A673 (cell line): ENCODE measurements at regions not wholly inside any gene's neighbourhood (a gene's known extent, or its start where the extent isn't known, plus 50 kb on each side); places are given as distances from the start of the nearest gene placed in this dataset.

ENCODE experiments used
- BruUV-seq: library from RNA; stranded (reverse); fragments of 400-500 nt; replicated peaks from 2 replicates; lab custom pipeline; 2021; lab: Mats Ljungman, UMichigan
- CTCF ChIA-PET: fragments of 300-600 bp; sonication (Branson Sonifier 250); formaldehyde crosslinking; loops from one replicate; lab custom pipeline; 2022; ENCODE audit warnings: antibody characterized with exemption; lab: Charles Lee
- POLR2A ChIA-PET: fragments of 300-600 bp; sonication (Branson Sonifier 250); formaldehyde crosslinking; loops from one replicate; lab custom pipeline; 2022; ENCODE audit warnings: antibody characterized with exemption; ENCODE audit not compliant: low non-redundant PET; lab: Charles Lee
- DNase-seq: peaks from one replicate; pipeline ENCODE4 v3.0.0-alpha.2; 2015; ENCODE audit warnings: low spot score
- H3K27ac ChIP-seq: fragments of 200-600 bp; sonication (generic); 2 replicates; pipeline ENCODE4 v1.5.1; 2016; ENCODE audit warnings: mixed run types, low read depth, mild to moderate bottlenecking, mixed read lengths, antibody characterized with exemption, low read length; ENCODE audit not compliant: poor library complexity, severe bottlenecking
- H3K27me3 ChIP-seq: fragments of 200-600 bp; sonication (generic); replicated peaks from 2 replicates; pipeline ENCODE4 v1.6.1; 2017; ENCODE audit warnings: mixed run types, low read depth, mild to moderate bottlenecking, mixed read lengths, antibody characterized with exemption, low read length; ENCODE audit not compliant: insufficient read depth, poor library complexity
- H3K36me3 ChIP-seq: fragments of 200-600 bp; sonication (generic); 2 replicates; pipeline ENCODE4 v1.6.1; 2016; ENCODE audit warnings: mixed run types, mild to moderate bottlenecking, mixed read lengths, antibody characterized with exemption, low read length; ENCODE audit not compliant: insufficient read depth, poor library complexity, severe bottlenecking
- H3K4me1 ChIP-seq: fragments of 200-600 bp; sonication (generic); 2 replicates; pipeline ENCODE4 v1.6.1; 2017; ENCODE audit warnings: mixed run types, mild to moderate bottlenecking, mixed read lengths, antibody characterized with exemption, low read length; ENCODE audit not compliant: insufficient read depth, poor library complexity, severe bottlenecking
- H3K4me3 ChIP-seq: fragments of 200-600 bp; sonication (generic); 2 replicates; pipeline ENCODE4 v1.5.1; 2016; ENCODE audit warnings: low read depth, mixed run types, mild to moderate bottlenecking, mixed read lengths, low read length; ENCODE audit not compliant: poor library complexity, severe bottlenecking
- H3K9me3 ChIP-seq: fragments of 200-600 bp; sonication (generic); 2 replicates; pipeline ENCODE4 v1.6.1; 2016; ENCODE audit warnings: mixed run types, low read depth, mild to moderate bottlenecking, mixed read lengths, antibody characterized with exemption, low read length; ENCODE audit not compliant: poor library complexity, severe bottlenecking
- CTCF ChIP-seq: fragments of 300-800, 200-600 bp; sonication (generic); conservative IDR thresholded peaks from 2 replicates; pipeline ENCODE4 v1.5.1; 2017; ENCODE audit warnings: low read depth, mild to moderate bottlenecking, antibody characterized with exemption, low read length, moderate library complexity, mixed read lengths
- EZH2 ChIP-seq: fragments of 200-600 bp; sonication (generic); IDR thresholded peaks from 2 replicates; pipeline ENCODE4 v1.6.1; 2017; ENCODE audit warnings: borderline replicate concordance, low read depth, mild to moderate bottlenecking, mixed read lengths, antibody characterized with exemption, low read length; ENCODE audit not compliant: poor library complexity, severe bottlenecking
- intact Hi-C: fragments of 100-400 bp; cut with micrococcal nuclease; formaldehyde crosslinking; loops from one replicate; pipeline ENCODE4 v1.10.0; 2022; ENCODE audit not compliant: unreplicated experiment

DNA sequence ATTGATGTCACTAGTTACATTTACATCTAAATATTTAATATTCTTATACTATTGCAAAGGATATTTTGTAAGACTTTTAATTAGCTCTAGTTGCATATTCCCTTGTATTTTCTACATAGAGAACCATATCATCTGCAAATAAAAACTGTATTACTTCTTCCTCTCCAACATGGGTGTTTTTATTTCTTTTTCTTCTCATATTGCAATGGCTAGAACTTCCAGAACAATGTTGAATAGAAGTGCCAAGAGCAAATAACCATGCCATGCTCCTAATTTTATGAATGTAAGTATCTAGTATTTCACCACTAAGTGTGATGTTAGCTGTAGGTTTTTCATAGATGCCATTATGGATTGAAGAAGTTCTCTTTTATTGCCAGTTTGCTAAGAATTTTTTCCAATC is 321.8 kb upstream of the NCAM1 start:
- no peaks in the 10 kb centered on the region for H3K36me3 ChIP-seq
- ChIA-PET CTCF (no interaction called here), POLR2A (no interaction called here)
- no peak for TF ChIP-seq EZH2
- no peak for TF ChIP-seq CTCF
- intact Hi-C loops, result no loop called here
- peaks cover 14% of the 10 kb centered on the region for H3K9me3 ChIP-seq
- no peaks in the 10 kb centered on the region for H3K27me3 ChIP-seq
- no peak for DNase-seq
- H3K4me3 ChIP-seq, result no peak overlapping the region
- peaks cover 13% of the 10 kb centered on the region for H3K4me1 ChIP-seq
- no peak overlapping the region for H3K27ac ChIP-seq
- BruUV-seq, result no TSS peak

DNA sequence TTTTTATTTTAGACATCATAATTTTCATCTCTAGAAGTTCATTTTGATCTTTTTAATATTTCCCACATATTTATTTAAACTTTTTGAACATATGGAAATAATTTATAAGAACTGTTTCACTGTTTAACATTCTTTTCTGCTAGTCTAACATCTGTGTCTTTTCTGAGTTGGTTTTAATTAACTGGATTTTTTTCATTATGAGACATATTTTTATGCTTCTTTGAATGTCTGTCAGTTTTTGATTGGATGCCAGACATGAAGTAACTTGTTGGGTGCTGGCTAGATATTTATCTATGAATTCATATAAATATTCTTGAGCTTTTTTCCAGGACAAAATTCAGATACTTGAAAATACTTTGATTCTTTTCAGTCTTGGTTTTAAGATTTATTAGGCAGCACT is 317.8 kb upstream of the NCAM1 start:
- Histone ChIP-seq H3K4me1 (peaks cover under 1% of the 10 kb centered on the region), H3K36me3 (no peaks in the 10 kb centered on the region), H3K9me3 (peaks cover 14% of the 10 kb centered on the region), H3K4me3 (no peak overlapping the region), H3K27me3 (no peaks in the 10 kb centered on the region), H3K27ac (no peak overlapping the region)
- DNase-seq, result no peak
- intact Hi-C loops, result no loop called here
- ChIA-PET POLR2A (no interaction called here), CTCF (no interaction called here)
- no TSS peak for BruUV-seq
- no peak for TF ChIP-seq EZH2
- TF ChIP-seq CTCF, result no peak

GRCh38 chr11:112644410-112645131 is 316.6 kb upstream of the NCAM1 start:
- Histone ChIP-seq H3K27me3 (no peaks in the 10 kb centered on the region), H3K27ac (no peak overlapping the region), H3K36me3 (no peaks in the 10 kb centered on the region), H3K9me3 (peaks cover 6% of the 10 kb centered on the region), H3K4me3 (no peak overlapping the region), H3K4me1 (peaks cover 4% of the 10 kb centered on the region)
- no peak for TF ChIP-seq EZH2
- no peak for TF ChIP-seq CTCF
- ChIA-PET CTCF (no interaction called here), POLR2A (no interaction called here)
- BruUV-seq, result no TSS peak
- intact Hi-C loops, result no loop called here
- DNase-seq, result no peak
